Stimulated activated CD4-positive, alpha-beta T cell treated with anti-CD3 and anti-CD28 coated beads, Interleukin-15, amount 100 ng/mL, for 24 hours (primary cell): ENCODE measurements at regions not wholly inside any gene's neighbourhood (a gene's known extent, or its start where the extent isn't known, plus 50 kb on each side); places are given as distances from the start of the nearest gene placed in this dataset.

Source experiments
- DNase-seq: peaks from one replicate; pipeline ENCODE4 v3.0.0-alpha.2; 2020

- no peak for DNase-seq
These were observed 533.3 kb upstream of the CXADR start for GRCh38 chr21:16979574-16979973.

GRCh38 chr21:16983420-16983819, 529.4 kb upstream of the CXADR start:
- no peak for DNase-seq

GRCh38 chr21:16992448-16992847, 520.4 kb upstream of the CXADR start:
- DNase-seq, result no peak

GRCh38 chr21:16993416-16994038, 519.3 kb upstream of the CXADR start:
- DNase-seq, result no peak

GRCh38 chr21:17002594-17003257, 510.1 kb upstream of the CXADR start:
- no peak for DNase-seq

GRCh38 chr21:17003258-17003615, 509.6 kb upstream of the CXADR start:
- DNase-seq, result no peak

GRCh38 chr21:17003763-17004373, 509.0 kb upstream of the CXADR start:
- no peak for DNase-seq

GRCh38 chr21:17032141-17032655, 480.6 kb upstream of the CXADR start:
- no peak for DNase-seq

- no peak for DNase-seq
These were observed 468.1 kb upstream of the CXADR start for GRCh38 chr21:17044696-17045095.

GRCh38 chr21:17045214-17045853, 467.5 kb upstream of the CXADR start:
- DNase-seq, result no peak

- no peak for DNase-seq
These were observed 463.9 kb upstream of the CXADR start for GRCh38 chr21:17048974-17049373.

GRCh38 chr21:17050156-17050555, 462.7 kb upstream of the CXADR start:
- DNase-seq, result no peak

GRCh38 chr21:17050646-17051045, 462.2 kb upstream of the CXADR start:
- no peak for DNase-seq

GRCh38 chr21:17051054-17051453, 461.8 kb upstream of the CXADR start:
- DNase-seq, result no peak

- DNase-seq, result no peak
These were observed 459.5 kb upstream of the CXADR start for GRCh38 chr21:17053321-17053720.

- DNase-seq, result no peak
These were observed 452.9 kb upstream of the CXADR start for GRCh38 chr21:17059936-17060335.

GRCh38 chr21:17066006-17066405, 446.8 kb upstream of the CXADR start:
- no peak for DNase-seq

GRCh38 chr21:17071093-17071492, 441.8 kb upstream of the CXADR start:
- DNase-seq, result no peak

GRCh38 chr21:17081193-17081592, 431.6 kb upstream of the CXADR start:
- DNase-seq, result no peak

- DNase-seq, result no peak
These were observed 429.9 kb upstream of the CXADR start for GRCh38 chr21:17082843-17083483.

GRCh38 chr21:17085707-17086106, 427.1 kb upstream of the CXADR start:
- DNase-seq, result no peak

- no peak for DNase-seq
These were observed 424.3 kb upstream of the CXADR start for GRCh38 chr21:17088500-17088899.

GRCh38 chr21:17089091-17089491, 423.8 kb upstream of the CXADR start:
- DNase-seq, result no peak
